HG03095 (cell line): ENCODE measurements at regions not wholly inside any gene's neighbourhood (a gene's known extent, or its start where the extent isn't known, plus 50 kb on each side); places are given as distances from the start of the nearest gene placed in this dataset.
"Not testable (repeated sequence)": the region's sequence is repeated elsewhere in the genome, so short reads cannot be mapped to it uniquely, and the experiment has no call there.

Source experiments
- ATAC-seq: cut with Tn5 transposase; IDR thresholded peaks from one replicate; pipeline ENCODE4 v1.9.1; 2021; ENCODE audit warnings: moderate library complexity; ENCODE audit not compliant: unreplicated experiment

DNA sequence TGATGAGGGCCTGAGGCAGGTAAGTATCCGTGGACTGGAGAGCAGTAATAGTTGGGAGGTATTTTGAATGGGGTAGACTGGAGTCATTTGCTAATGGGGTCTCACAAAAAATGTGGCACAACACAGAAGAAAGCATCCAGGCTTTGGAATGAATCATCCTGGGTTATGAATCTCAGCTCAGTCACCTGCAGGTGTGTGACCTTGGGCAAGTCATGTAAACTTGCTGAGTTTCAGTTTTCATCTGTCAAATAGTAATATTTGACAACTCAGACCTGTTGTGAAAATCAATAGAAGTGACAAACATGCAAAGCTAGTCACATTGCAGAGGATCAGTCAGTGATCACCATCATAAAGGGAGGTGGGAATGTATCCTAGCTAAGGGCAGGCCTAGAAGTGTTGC lies 232.0 kb upstream of the TENM4 start:
- ATAC-seq: no peak

DNA sequence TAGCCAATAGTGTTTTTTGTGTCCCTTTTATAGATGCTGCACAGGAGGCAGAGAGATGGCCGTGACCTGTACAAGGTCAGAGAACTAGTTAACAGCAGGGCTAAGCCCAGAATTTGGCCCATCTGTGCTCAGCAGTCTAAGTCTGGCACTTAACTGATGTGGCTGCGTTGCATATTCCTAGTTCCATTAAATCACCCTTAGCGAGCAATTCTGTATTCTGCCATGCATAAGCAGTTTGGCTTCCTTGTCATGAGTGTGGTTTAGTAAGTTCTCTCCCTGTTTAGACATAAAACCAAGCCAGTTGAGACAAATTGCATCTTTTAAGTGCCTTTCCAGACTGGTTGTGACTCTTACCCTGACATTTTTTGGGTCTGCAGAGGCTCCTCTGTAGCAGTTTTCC lies 230.6 kb upstream of the TENM4 start:
- ATAC-seq: no peak

- no peak for ATAC-seq
These were observed 230.1 kb upstream of the TENM4 start for GRCh38 chr11:79670882-79671281.

DNA sequence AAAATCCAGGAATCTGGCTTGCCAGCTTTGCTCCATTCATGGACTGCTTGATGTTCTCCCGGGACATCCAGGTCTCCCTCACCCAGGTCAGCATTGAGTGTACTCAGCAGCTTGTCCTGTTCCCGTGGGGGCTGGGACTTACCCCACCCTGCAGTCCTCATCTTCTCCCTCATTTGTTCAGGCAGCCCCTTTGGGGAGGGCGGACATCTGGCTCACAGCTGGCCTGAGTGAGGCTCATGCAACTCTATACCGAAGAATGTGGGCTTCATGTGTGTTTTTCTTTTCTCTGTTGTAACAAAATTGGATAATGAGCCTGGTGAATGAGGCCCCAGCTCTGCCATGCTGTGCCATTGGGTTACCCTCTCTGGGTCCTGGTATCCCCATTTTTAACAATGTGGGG lies 227.7 kb upstream of the TENM4 start:
- no peak for ATAC-seq

DNA sequence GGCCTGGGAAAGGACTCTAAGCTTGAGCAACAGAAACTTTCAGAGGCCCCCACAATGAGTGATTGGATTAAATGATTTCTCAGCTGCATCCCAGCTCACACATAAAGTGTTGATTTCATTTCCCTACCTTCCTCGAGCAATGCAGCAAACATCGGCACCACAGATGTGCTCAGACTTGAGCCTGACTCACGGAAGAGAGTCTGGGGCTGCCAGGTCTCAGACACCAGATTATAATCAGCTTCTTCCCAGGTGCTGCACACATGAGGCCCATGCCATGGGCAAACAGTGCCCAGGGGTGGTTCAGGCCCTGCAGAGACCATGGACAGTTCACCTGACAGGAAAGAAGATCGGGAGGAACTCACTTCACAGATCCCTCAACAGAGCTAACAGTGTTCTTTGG lies 226.6 kb upstream of the TENM4 start:
- ATAC-seq: no peak

DNA sequence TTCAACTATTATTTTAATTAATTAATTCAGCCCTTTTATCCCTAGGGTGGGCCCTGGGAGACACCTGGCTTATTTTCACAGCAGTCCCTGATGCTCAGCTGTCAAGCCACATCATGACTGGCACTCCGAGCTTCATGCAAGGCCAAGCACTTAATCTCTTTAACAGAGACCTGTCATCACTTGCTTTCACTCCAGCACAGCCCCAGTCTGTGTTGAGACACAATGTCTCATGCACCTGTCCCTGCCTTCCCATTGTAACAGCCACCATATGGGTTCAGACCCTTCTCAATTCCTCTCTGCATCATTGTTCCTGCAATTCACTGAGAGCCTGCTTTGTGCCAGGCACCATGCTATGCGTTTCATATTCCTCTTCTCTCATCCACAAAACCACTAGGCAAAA lies 222.2 kb upstream of the TENM4 start:
- no peak for ATAC-seq

- ATAC-seq: no peak
These were observed 220.5 kb upstream of the TENM4 start for GRCh38 chr11:79661373-79661772.

DNA sequence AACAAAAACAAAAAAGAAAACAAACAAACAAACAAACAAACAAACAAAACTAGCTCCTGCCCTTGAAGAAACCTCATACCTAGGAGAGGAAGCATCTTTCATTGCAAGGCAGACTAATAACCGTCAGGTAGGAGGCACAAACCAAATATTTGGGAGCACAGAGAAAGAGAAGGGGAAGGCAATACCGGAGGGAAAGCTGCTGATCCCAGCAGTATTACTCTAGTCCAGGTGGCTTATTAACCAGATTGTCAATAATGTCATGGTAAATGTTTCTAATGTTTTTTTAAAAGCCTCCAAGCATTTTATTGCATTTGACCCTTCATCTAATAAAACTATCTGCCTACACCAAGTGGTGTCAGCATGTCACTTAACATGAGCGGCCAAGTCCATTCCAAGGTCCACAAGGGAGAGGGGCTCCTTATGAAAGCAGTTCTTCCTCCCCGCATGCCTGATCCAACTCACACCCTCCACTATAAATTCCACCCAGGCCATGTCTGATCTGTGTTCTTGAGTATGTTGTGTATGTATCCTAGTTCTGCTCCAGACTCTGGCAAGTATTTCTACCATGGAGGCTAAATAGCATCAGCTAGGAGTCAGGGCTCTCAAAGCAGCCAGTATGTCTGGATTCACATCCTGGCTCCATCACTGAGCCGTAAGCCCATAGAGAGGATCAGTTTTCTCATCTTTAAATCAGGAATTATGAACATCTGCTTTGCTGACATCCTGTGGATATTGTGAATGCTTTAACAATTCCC lies 208.1 kb upstream of the TENM4 start:
- no peak for ATAC-seq

GRCh38 chr11:79637219-79637618 lies 196.4 kb upstream of the TENM4 start:
- no peak for ATAC-seq

DNA sequence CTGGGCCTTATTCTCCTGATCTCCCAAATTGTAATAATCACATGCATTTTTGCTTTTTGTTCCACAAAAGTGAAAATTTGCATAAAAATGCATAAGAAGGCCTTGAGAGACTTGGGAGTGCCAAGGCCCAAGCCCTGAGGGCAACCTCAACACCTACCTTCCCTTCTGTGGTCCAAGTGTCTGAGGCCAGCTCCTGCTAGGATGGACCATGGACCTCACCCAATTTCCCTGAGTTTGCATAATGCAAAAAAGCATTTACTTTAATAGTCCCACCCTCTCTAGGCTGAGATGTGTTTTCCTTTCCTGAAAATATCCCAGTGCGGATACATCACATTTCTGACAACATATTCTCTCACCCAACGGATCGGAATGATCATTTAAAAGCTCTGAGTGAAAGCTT lies 194.1 kb upstream of the TENM4 start:
- ATAC-seq: no peak

DNA sequence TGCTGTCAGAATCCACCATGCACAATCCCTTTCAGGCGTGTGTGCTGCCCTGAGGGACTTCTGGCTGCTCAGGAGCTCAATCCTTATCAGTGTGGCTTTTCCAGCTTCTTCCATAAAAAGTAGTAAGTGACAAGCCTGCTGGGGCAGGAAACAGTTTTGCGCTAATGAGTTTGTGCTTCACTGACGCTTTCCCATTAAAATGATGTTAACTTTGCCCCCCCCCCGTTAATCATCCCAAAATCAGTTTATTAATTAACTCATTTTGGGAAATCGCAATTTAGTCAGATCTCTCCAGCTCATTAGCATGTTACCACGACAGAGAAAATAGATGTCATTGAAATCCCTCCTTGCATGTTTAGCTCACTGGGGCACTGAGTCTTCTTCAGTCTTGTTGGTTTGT lies 186.5 kb upstream of the TENM4 start:
- ATAC-seq: no peak

DNA sequence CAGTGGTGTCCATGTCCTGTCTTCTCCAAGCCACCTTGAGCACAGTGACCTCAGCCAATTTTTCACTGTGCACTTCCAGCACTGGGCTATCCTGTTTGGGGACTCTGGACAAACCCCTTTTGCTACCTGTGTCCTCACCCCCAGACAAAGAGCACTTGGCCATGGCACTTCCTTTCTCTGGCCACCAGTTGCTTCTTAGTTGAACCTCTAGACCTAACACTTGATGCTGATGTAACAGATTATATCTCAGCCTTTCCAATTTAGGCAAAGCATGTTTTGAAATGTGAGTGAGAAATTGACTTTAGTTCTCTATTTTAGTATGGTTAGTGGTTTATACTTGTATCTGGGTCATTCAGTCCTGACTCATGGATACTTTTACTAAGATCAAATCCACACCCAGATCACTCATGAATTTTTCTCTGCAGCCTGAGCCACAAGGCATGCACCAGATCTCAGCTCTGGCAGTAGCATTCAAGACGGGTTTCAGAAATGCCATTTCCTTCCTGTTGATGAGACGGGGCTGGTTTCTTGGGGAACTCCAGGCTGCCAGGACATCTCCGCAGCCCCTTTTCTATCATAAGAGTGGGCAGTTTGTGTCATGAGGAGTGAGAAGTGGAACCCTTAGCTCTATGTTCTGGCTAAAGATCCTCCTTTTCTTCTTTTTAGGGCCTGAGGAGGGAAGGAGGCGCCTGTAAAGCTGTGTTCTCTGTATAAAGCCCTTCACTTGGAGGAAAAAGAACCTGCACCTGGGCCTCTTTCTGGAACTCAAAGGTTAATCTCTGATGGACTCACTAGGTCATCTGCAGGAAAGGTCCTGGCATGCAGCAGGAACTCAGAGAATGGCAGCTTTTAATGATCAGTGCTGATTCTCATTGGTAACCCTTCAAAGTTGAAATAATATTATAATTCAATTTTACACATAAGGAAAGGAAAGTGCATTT lies 185.6 kb upstream of the TENM4 start:
- no peak for ATAC-seq

DNA sequence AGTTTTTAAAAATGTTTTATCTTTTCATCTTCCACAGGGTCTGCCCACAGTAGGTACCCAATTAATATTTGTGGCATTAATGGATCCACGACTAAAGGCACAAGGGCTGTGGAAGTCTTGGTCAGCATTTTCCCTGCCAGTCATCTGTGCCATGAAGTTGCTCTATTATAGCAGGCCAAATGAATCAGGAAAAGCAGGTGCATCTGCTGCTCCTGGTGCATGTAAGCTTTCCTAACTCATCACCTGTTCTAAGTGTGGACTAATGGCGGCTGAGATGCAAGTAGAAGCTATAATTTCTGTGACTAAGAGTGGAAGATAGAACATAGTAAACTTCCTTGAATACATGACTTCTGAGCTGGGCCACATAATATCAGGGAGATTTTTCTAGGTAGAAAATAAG lies 182.5 kb upstream of the TENM4 start:
- no peak for ATAC-seq

GRCh38 chr11:79617561-79617960 lies 176.7 kb upstream of the TENM4 start:
- ATAC-seq: no peak

DNA sequence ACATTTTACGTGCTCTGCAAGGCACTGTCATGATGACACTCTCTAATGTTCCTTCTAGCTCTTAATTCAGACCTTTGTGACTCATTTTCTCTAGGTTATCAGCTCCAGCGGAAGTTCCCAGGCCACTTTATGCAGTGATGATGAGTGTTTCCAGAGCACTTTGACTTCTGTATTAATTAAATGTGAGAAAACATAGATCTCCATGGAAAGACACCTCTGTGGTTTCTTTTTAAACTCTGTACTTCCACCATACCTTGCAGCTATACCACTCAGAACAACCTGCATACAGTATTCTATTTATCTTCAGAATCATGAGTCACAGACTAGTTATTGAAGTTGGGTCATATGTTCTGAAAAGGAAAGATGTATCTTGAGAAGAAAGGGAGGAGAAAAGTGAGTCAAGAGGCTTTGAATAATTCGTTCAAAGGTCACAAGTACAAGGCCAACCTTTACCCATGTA lies 175.6 kb upstream of the TENM4 start:
- no peak for ATAC-seq

GRCh38 chr11:79615425-79615824 lies 174.6 kb upstream of the TENM4 start:
- no peak for ATAC-seq

DNA sequence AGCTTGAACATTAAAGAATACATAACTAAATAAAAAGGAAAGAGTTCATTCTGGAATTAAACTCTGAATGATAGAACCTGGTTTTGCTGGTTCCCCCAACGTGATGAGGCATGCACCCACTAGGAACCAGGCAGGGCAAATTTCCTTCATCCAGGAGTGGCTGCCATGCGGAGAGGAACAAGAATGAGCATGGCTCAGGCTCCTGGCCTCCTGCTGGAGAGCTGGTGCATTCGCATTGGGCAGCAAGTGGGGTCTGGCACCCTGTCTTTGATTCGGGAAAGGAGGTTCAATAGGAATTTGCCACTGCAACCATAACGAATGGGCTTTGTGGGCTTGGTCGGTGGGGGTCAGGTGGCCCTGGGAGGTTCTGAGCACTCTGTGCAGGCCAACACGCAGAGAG lies 169.8 kb upstream of the TENM4 start:
- no peak for ATAC-seq

GRCh38 chr11:79610139-79610538 lies 169.3 kb upstream of the TENM4 start:
- ATAC-seq: no peak

- no peak for ATAC-seq
These were observed 168.7 kb upstream of the TENM4 start for GRCh38 chr11:79609511-79609910.

- ATAC-seq: not testable (repeated sequence)
These were observed 165.6 kb upstream of the TENM4 start for GRCh38 chr11:79606461-79606860.

DNA sequence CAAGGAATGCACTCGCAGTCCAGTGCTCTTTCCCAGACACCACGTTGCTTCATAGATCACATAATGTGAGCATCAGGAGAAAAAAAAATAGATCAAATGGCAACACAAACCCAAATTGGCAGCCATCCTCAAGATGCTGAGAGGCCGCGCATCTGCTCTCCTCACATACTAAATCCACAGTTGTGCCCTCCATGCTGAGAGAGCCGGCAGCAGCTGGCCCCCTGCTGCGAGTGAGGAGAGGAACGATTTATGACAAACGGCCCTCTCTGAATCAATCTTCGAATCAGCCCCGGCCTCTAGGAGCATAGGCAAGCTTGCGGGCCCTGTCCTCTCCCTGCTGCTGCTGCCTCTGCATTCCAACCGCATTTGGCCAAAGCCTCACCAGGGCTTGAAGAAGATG lies 159.9 kb upstream of the TENM4 start:
- no peak for ATAC-seq

DNA sequence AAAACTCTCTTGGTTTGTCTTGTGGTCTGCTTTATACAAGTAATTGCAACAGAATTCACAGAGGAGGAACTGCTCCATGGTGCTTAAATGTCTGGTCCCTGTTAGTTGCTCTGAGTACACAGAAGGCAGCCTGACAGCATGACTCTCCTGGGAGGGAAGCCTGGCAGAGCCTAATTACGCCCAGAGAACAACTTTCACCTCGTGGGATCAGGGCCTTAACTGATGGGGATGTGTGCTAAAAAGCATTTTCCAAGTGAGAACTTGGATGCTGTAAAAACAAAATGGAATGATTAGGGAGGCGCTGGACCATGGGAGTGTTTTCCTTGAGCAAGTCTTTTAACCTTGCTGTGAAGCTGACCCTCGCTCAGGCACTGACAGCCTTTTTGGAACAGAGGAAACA lies 154.0 kb upstream of the TENM4 start:
- ATAC-seq: no peak
